Adrenal gland (tissue), 9 donors: ENCODE measurements at regions not wholly inside any gene's neighbourhood (a gene's known extent, or its start where the extent isn't known, plus 50 kb on each side); places are given as distances from the start of the nearest gene placed in this dataset.

ENCODE experiments used
- DNase-seq, 7 donors: peaks; one replicate each; pipeline ENCODE4 v3.0.0-alpha.2; 2019 to 2020
- H3K27ac ChIP-seq, 5 donors: fragments of 200-600 bp; sonication (generic) in 4 of 5; 1 replicate in 3 of 5; 2 replicates in 2 of 5; pipeline versions ENCODE4 v1.5.1 to v1.8.0; 2016 to 2020; ENCODE audit warnings: mild to moderate bottlenecking in 1 of 5
- H3K27me3 ChIP-seq: fragments of 200-600 bp; 2 replicates; pipeline ENCODE4 v1.8.0; 2021
- H3K36me3 ChIP-seq, 2 donors: fragments of 200-600 bp; replicated peaks in 1 of 2; 1 replicate in 1 of 2; 2 replicates in 1 of 2; pipeline versions ENCODE4 v1.5.1 to v1.8.0; 2018 to 2022
- H3K4me1 ChIP-seq, 2 donors: fragments of 200-600 bp; replicated peaks in 1 of 2; 1 replicate in 1 of 2; 2 replicates in 1 of 2; pipeline versions ENCODE4 v1.5.1 to v1.8.0; 2018 to 2021
- H3K4me3 ChIP-seq, 4 donors: fragments of 200-600 bp; sonication (generic) in 3 of 4; one replicate each; pipeline ENCODE4 v1.5.1; 2016 to 2018
- H3K9me3 ChIP-seq, 3 donors: fragments of 200-600 bp; sonication (generic) in 1 of 3; replicated peaks in 1 of 3; 1 replicate in 2 of 3; 2 replicates in 1 of 3; pipeline versions ENCODE4 v1.5.1 to v1.8.0; 2016 to 2021
- POLR2A ChIP-seq, 2 donors: fragments of 450-650 bp; IDR thresholded peaks; one replicate each; pipeline ENCODE4 v1.6.1; 2017; ENCODE audit warnings: antibody characterized with exemption in 2 of 2, mild to moderate bottlenecking in 2 of 2, moderate library complexity in 1 of 2
- WGBS, 4 donors: extraction: QIAGEN DNeasy Blood & Tissue Kit in 2 of 4; methylation state at CpG; one replicate each; pipeline versions ENCODE4 v1.1.5 to v1.1.7; 2013 to 2017; 5-methylcytosine and 5-hydroxymethylcytosine counted together
- intact Hi-C, 2 donors: fragments of 100-400 bp; cut with DNase I; formaldehyde crosslinking; loops; one replicate each; pipeline versions ENCODE4 v1.14.1 to v1.15.0; 2022 to 2023
- TF ChIP-seq, protein P1 (sequence below), 6 experiments: fragments of 450-650 bp in 4 of 6; fragments of 200-600 bp in 2 of 6; sonication (generic) in 1 of 6; IDR thresholded peaks; 1 replicate in 5 of 6; 2 replicates in 1 of 6; pipeline versions ENCODE4 v1.5.1 to v1.8.0; 2016 to 2021; ENCODE audit warnings: antibody characterized with exemption in 6 of 6, mild to moderate bottlenecking in 2 of 6, moderate library complexity in 1 of 6
- donor health status: healthy with polysubstance abuse.
- donor health status: Bipolar disorder and iron deficiency.
- donor health status: DM: yes; HTN: yes; CAD: no.
- donor health status: DM: no; HTN: no; CAD: no.
- donor health status: DM: no; HTN: no; CAD: no.

DNA sequence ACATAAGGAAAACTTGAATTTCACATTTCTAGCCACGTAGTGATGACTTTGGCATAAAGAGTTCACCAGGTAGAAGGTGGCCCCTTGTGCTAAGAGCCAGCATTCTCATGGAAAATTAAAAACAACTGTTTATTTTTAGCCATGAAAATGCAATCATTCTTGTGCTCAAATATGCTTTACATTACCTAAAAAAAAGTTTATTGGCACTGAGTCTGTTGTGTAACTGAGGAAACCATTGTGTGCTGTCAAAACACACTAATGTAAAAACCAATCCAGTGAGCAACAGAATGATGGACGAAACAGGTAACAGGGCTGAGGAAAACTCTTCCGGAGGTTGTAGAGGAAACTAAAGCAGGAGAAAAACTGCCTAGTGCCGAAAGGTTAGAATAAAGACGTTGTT lies 287.0 kb upstream of the TMC3 start:
- Histone ChIP-seq H3K4me3 (no peak overlapping the region), H3K27me3 (no peaks in the 10 kb centered on the region), H3K36me3 (no peaks in the 10 kb centered on the region), H3K27ac (no peak overlapping the region), H3K9me3 (no peaks in the 10 kb centered on the region), H3K4me1 (no peaks in the 10 kb centered on the region)
- intact Hi-C loops = no loop called here
- no peak for DNase-seq
- TF ChIP-seq, protein P1, sequence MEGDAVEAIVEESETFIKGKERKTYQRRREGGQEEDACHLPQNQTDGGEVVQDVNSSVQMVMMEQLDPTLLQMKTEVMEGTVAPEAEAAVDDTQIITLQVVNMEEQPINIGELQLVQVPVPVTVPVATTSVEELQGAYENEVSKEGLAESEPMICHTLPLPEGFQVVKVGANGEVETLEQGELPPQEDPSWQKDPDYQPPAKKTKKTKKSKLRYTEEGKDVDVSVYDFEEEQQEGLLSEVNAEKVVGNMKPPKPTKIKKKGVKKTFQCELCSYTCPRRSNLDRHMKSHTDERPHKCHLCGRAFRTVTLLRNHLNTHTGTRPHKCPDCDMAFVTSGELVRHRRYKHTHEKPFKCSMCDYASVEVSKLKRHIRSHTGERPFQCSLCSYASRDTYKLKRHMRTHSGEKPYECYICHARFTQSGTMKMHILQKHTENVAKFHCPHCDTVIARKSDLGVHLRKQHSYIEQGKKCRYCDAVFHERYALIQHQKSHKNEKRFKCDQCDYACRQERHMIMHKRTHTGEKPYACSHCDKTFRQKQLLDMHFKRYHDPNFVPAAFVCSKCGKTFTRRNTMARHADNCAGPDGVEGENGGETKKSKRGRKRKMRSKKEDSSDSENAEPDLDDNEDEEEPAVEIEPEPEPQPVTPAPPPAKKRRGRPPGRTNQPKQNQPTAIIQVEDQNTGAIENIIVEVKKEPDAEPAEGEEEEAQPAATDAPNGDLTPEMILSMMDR (IDR thresholded peaks at IDR 0.05) = no peak
- no peak for TF ChIP-seq POLR2A (IDR thresholded peaks at IDR 0.05)
- WGBS, 4 donors = 55 to 63% (median 61%) methylated on average over 5 of the region's 5 CpGs

DNA sequence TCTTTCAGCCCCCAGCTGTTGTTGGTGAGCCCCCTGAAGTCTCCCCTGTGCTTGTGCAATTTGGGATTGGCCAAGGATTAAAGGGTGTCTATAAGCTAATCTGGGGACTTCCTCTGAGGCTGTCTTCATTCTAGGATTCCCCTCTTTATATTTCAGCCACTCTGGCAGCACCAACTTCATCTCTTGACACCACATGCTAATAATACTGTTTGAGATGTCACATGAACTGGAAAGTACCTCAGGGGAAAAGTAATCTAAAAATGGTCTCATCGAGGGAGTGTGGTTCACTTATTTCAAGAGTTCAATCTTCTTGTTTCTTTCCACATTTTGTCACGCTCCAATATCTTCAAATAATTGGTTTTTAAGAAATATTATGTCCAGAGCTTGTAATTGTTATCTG lies 279.2 kb upstream of the TMC3 start:
- Histone ChIP-seq H3K27me3 (peaks cover 4% of the 10 kb centered on the region), H3K36me3 (no peaks in the 10 kb centered on the region), H3K4me1 (no peaks in the 10 kb centered on the region), H3K27ac (no peak overlapping the region), H3K4me3 (no peak overlapping the region), H3K9me3 (no peaks in the 10 kb centered on the region)
- intact Hi-C loops = no loop called here
- 67 to 82% (median 71%) methylated on average over 2 of the region's 2 CpGs for WGBS, 4 donors
- no peak for DNase-seq
- no peak for TF ChIP-seq POLR2A (IDR thresholded peaks at IDR 0.05)
- TF ChIP-seq, protein P1 (IDR thresholded peaks at IDR 0.05) = no peak

GRCh38 chr15:81645470-81645869 lies 271.5 kb upstream of the TMC3 start:
- Histone ChIP-seq H3K36me3 (no peaks in the 10 kb centered on the region), H3K27me3 (no peaks in the 10 kb centered on the region), H3K9me3 (no peaks in the 10 kb centered on the region), H3K27ac (no peak overlapping the region), H3K4me3 (no peak overlapping the region), H3K4me1 (no peaks in the 10 kb centered on the region)
- 77 to 82% (median 79%) methylated on average over 9 of the region's 9 CpGs for WGBS, 4 donors
- TF ChIP-seq, protein P1 (IDR thresholded peaks at IDR 0.05) = no peak
- no peak for TF ChIP-seq POLR2A (IDR thresholded peaks at IDR 0.05)
- intact Hi-C loops = no loop called here
- DNase-seq = no peak

DNA sequence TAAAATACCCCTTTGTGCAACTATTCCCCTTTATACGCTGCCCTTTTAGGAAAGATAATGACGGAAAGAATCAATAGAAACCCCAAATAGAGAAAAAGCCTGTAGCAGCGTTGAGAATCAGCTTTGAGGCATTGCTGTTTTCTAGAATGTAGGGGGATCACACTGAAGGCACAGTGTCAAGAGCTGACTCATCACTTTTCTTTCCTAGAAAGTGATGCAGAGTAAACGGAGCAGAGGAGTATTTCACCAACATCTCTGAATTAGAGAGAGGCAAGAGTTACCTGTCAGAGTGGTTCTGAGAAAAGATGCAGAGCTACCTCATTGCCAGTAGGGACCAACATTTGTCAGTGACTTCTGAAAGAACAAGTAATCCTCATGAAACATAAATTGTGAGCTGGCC lies 269.8 kb upstream of the TMC3 start:
- DNase-seq = no peak
- no peaks in the 10 kb centered on the region for H3K27me3 ChIP-seq
- TF ChIP-seq, protein P1 (IDR thresholded peaks at IDR 0.05) = no peak
- TF ChIP-seq POLR2A (IDR thresholded peaks at IDR 0.05) = no peak
- H3K9me3 ChIP-seq = no peaks in the 10 kb centered on the region
- intact Hi-C loops = no loop called here
- H3K4me1 ChIP-seq = no peaks in the 10 kb centered on the region
- H3K36me3 ChIP-seq = no peaks in the 10 kb centered on the region
- 63 to 78% (median 70%) methylated on average over 4 of the region's 4 CpGs for WGBS, 4 donors
- no peak overlapping the region for H3K4me3 ChIP-seq
- no peak overlapping the region for H3K27ac ChIP-seq
